Activated B cell treated with CpG ODN at 0.5 μM for 24 hours (primary cell): ENCODE measurements at regions not wholly inside any gene's neighbourhood (a gene's known extent, or its start where the extent isn't known, plus 50 kb on each side); places are given as distances from the start of the nearest gene placed in this dataset.

Source experiments
- ATAC-seq: fragments of 200-7000 bp; cut with Tn5 transposase; one replicate; pipeline ENCODE4 v1.10.0; 2021; ENCODE audit warnings: low read depth, mild to moderate bottlenecking, moderate library complexity
- CTCF ChIA-PET: fragments of 350-600 bp; sonication (Branson Sonifier 250); formaldehyde crosslinking; loops from one replicate; lab custom pipeline; 2021; ENCODE audit warnings: antibody characterized with exemption; lab: Charles Lee
- POLR2A ChIA-PET: fragments of 350-600 bp; sonication (Branson Sonifier 250); formaldehyde crosslinking; loops from one replicate; lab custom pipeline; 2021; ENCODE audit warnings: antibody characterized with exemption; lab: Charles Lee
- DNase-seq: peaks from one replicate; pipeline ENCODE4 v3.0.0; 2022
- H3K27ac Mint-ChIP-seq: one replicate; pipeline ENCODE4 v1.8.0; 2020; ENCODE audit warnings: mixed read lengths
- H3K27me3 Mint-ChIP-seq: one replicate; pipeline ENCODE4 v1.8.0; 2021; ENCODE audit warnings: mixed read lengths
- H3K36me3 Mint-ChIP-seq: one replicate; pipeline ENCODE4 v1.8.0; 2021; ENCODE audit warnings: low read depth, mixed read lengths
- H3K4me1 Mint-ChIP-seq: one replicate; pipeline ENCODE4 v1.8.0; 2021; ENCODE audit warnings: mixed read lengths
- H3K4me3 Mint-ChIP-seq: one replicate; pipeline ENCODE4 v1.8.0; 2020; ENCODE audit warnings: mild to moderate bottlenecking, mixed read lengths
- H3K9me3 Mint-ChIP-seq: one replicate; pipeline ENCODE4 v1.8.0; 2020; ENCODE audit warnings: mixed read lengths
- CTCF ChIP-seq: fragments of 200-600 bp; IDR thresholded peaks from one replicate; pipeline ENCODE4 v1.8.0; 2022; ENCODE audit warnings: antibody characterized with exemption, mild to moderate bottlenecking
- intact Hi-C: fragments of 100-400 bp; cut with micrococcal nuclease; formaldehyde crosslinking; loops from one replicate; pipeline ENCODE4 v1.15.1; 2024

- no peak for TF ChIP-seq CTCF
- H3K27ac Mint-ChIP-seq = no peak overlapping the region
- ATAC-seq (no peak), DNase-seq (no peak)
- ChIA-PET POLR2A (no interaction called here), CTCF (no interaction called here)
- peaks cover 2% of the 10 kb centered on the region for H3K27me3 Mint-ChIP-seq
- no peaks in the 10 kb centered on the region for H3K4me1 Mint-ChIP-seq
- no peaks in the 10 kb centered on the region for H3K36me3 Mint-ChIP-seq
- intact Hi-C loops = no loop called here
- H3K4me3 Mint-ChIP-seq = no peak overlapping the region
- peaks cover 10% of the 10 kb centered on the region for H3K9me3 Mint-ChIP-seq
Measured at GRCh38 chr2:70368545-70368944, 66.7 kb upstream of the FAM136A start.

GRCh38 chr2:70367722-70368323 is 66.0 kb upstream of the FAM136A start:
- Mint-ChIP-seq H3K27me3 (peaks cover 4% of the 10 kb centered on the region), H3K36me3 (no peaks in the 10 kb centered on the region), H3K4me3 (no peak overlapping the region), H3K4me1 (no peaks in the 10 kb centered on the region), H3K27ac (no peak overlapping the region), H3K9me3 (peaks cover 10% of the 10 kb centered on the region)
- intact Hi-C loops = no loop called here
- DNase-seq = no peak
- TF ChIP-seq CTCF = no peak
- CTCF ChIA-PET = no interaction called here
- POLR2A ChIA-PET = no interaction called here
- ATAC-seq = no peak

GRCh38 chr2:70362661-70363060 is 60.8 kb upstream of the FAM136A start:
- POLR2A ChIA-PET = interaction anchor here (0.6 kb wide), 1 partner anchor 38 kb away, joined by 3 read pairs; no protein-coding TSS in a partner anchor
- Mint-ChIP-seq H3K9me3 (no peaks in the 10 kb centered on the region), H3K36me3 (no peaks in the 10 kb centered on the region), H3K27me3 (peaks cover 13% of the 10 kb centered on the region), H3K27ac (no peak overlapping the region), H3K4me3 (no peak overlapping the region), H3K4me1 (no peaks in the 10 kb centered on the region)
- TF ChIP-seq CTCF = no peak
- CTCF ChIA-PET = no interaction called here
- ATAC-seq (no peak), DNase-seq (no peak)
- intact Hi-C loops = no loop called here

- H3K27me3 Mint-ChIP-seq = peaks cover 22% of the 10 kb centered on the region
- H3K4me3 Mint-ChIP-seq = no peak overlapping the region
- ATAC-seq (no peak), DNase-seq (no peak)
- CTCF ChIA-PET = no interaction called here
- no peaks in the 10 kb centered on the region for H3K4me1 Mint-ChIP-seq
- intact Hi-C loops = no loop called here
- POLR2A ChIA-PET = no interaction called here
- H3K36me3 Mint-ChIP-seq = no peaks in the 10 kb centered on the region
- no peaks in the 10 kb centered on the region for H3K9me3 Mint-ChIP-seq
- no peak for TF ChIP-seq CTCF
- H3K27ac Mint-ChIP-seq = no peak overlapping the region
Measured at GRCh38 chr2:70360661-70361270, 58.9 kb upstream of the FAM136A start.

GRCh38 chr2:70357684-70358071 is 55.8 kb upstream of the FAM136A start:
- no peak overlapping the region for H3K4me3 Mint-ChIP-seq
- H3K4me1 Mint-ChIP-seq = no peaks in the 10 kb centered on the region
- H3K27ac Mint-ChIP-seq = no peak overlapping the region
- no peak for TF ChIP-seq CTCF
- no peaks in the 10 kb centered on the region for H3K36me3 Mint-ChIP-seq
- intact Hi-C loops = no loop called here
- no peaks in the 10 kb centered on the region for H3K9me3 Mint-ChIP-seq
- ChIA-PET POLR2A (interaction anchor here (0.6 kb wide), 1 partner anchor 8 kb away, joined by 5 read pairs; no protein-coding TSS in a partner anchor), CTCF (no interaction called here)
- DNase-seq (no peak), ATAC-seq (no peak)
- H3K27me3 Mint-ChIP-seq = peaks cover 26% of the 10 kb centered on the region
